Keratinocyte (primary cell): ENCODE measurements at regions not wholly inside any gene's neighbourhood (a gene's known extent, or its start where the extent isn't known, plus 50 kb on each side); places are given as distances from the start of the nearest gene placed in this dataset.

ENCODE experiments used
- DNase-seq: peaks from one replicate; pipeline ENCODE4 v3.0.0-alpha.2; 2011; ENCODE audit warnings: low read depth, missing footprints, low spot score
- FAIRE-seq: peaks from 2 replicates; lab custom pipeline; 2011; peaks lifted over from hg19 to GRCh38; lab: Jason Lieb, UNC
- H2AFZ ChIP-seq: 2 replicates; pipeline ENCODE4 v1.6.0; 2012; ENCODE audit warnings: low read length, control low read depth, inconsistent platforms; ENCODE audit not compliant: control insufficient read depth
- H3K27ac ChIP-seq: 2 replicates; pipeline ENCODE4 v1.5.1; 2011; ENCODE audit warnings: low read length; ENCODE audit not compliant: control insufficient read depth, insufficient read depth
- H3K27me3 ChIP-seq: 3 replicates; pipeline ENCODE4 v1.6.0; 2011; ENCODE audit warnings: low read length; ENCODE audit not compliant: control insufficient read depth, insufficient read depth; ENCODE audit errors: extremely low read depth
- H3K36me3 ChIP-seq, 2 experiments: 2 replicates in 1 of 2; 3 replicates in 1 of 2; pipeline ENCODE4 v1.5.1; 2011; ENCODE audit warnings: low read length in 2 of 2, mild to moderate bottlenecking in 1 of 2; ENCODE audit not compliant: control insufficient read depth in 2 of 2, insufficient read depth in 2 of 2; ENCODE audit errors: extremely low read depth in 1 of 2
- H3K4me1 ChIP-seq: 3 replicates; pipeline ENCODE4 v1.5.1; 2011; ENCODE audit warnings: low read length; ENCODE audit not compliant: control insufficient read depth, insufficient read depth; ENCODE audit errors: extremely low read depth
- H3K4me2 ChIP-seq: 3 replicates; pipeline ENCODE4 v1.6.0; 2011; ENCODE audit warnings: low read depth, low read length; ENCODE audit not compliant: control insufficient read depth, insufficient read depth; ENCODE audit errors: extremely low read depth
- H3K4me3 ChIP-seq, 3 experiments: fragments of 200-600 bp in 1 of 3; sonication (generic) in 1 of 3; 2 replicates in 2 of 3; 3 replicates in 1 of 3; pipeline ENCODE4 v1.5.1; 2011 to 2016; ENCODE audit warnings: low read length in 3 of 3, mild to moderate bottlenecking in 3 of 3, control low read depth in 2 of 3, inconsistent platforms in 1 of 3, low read depth in 1 of 3, mixed read lengths in 1 of 3, mixed run types in 1 of 3, moderate library complexity in 1 of 3; ENCODE audit not compliant: control insufficient read depth in 2 of 3, insufficient read depth in 2 of 3; ENCODE audit errors: extremely low read depth in 1 of 3
- H3K79me2 ChIP-seq: 2 replicates; pipeline ENCODE4 v1.6.0; 2012; ENCODE audit warnings: low read length; ENCODE audit not compliant: control insufficient read depth, insufficient read depth
- H3K9ac ChIP-seq: 3 replicates; pipeline ENCODE4 v1.6.0; 2011; ENCODE audit warnings: low read length; ENCODE audit not compliant: control insufficient read depth, insufficient read depth; ENCODE audit errors: extremely low read depth
- H3K9me1 ChIP-seq: 3 replicates; pipeline ENCODE4 v1.6.0; 2011; ENCODE audit warnings: low read length; ENCODE audit not compliant: control insufficient read depth, insufficient read depth; ENCODE audit errors: extremely low read depth
- H3K9me3 ChIP-seq: 2 replicates; pipeline ENCODE4 v1.5.1; 2012; ENCODE audit warnings: low read depth, low read length; ENCODE audit not compliant: control insufficient read depth
- H4K20me1 ChIP-seq: 3 replicates; pipeline ENCODE4 v1.6.0; 2011; ENCODE audit warnings: low read length; ENCODE audit not compliant: control insufficient read depth, insufficient read depth; ENCODE audit errors: extremely low read depth
- CTCF ChIP-seq, 3 experiments: IDR thresholded peaks in 1 of 3; conservative IDR thresholded peaks in 1 of 3; optimal IDR thresholded peaks in 1 of 3; 2 replicates in 2 of 3; 3 replicates in 1 of 3; pipeline versions ENCODE3 to v1.5.1; 2011; ENCODE audit warnings: low read length in 3 of 3, mild to moderate bottlenecking in 3 of 3, moderate library complexity in 2 of 3, control low read depth in 1 of 3, inconsistent platforms in 1 of 3; ENCODE audit not compliant: insufficient read depth in 2 of 3; ENCODE audit errors: extremely low read depth in 1 of 3
- EZH2 ChIP-seq: IDR thresholded peaks from one replicate; pipeline ENCODE4 v1.6.1; 2012; ENCODE audit warnings: inconsistent platforms, mild to moderate bottlenecking, low read length, moderate library complexity
- dilution Hi-C: fragments of 300-500 bp; cut with MboI; formaldehyde crosslinking; loops from one replicate; pipeline ENCODE4 v1.7.0; 2020; ENCODE audit warnings: low sequenced_read_pairs; ENCODE audit not compliant: extremely low pct_ligation_motif_present

DNA sequence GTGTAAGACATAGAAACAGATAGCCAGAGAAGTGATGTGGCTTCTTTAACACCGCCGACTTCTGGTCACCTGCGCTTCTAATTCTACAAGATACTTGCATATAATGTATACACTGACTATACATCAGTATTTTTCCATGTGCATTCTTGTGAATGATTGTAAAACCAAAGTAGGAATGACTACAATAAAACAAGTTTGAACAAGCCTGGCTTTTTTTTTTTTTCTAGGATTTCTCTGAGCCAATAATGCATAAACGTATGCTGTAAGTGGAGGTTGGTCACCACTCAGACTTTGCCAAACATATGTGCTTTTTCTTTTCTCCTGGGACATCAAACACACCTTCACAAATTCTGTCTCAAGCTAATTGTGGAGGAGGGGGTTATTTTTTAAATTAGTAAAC lies 237.8 kb upstream of the KIRREL3 start:
- no peaks in the 10 kb centered on the region for H3K36me3 ChIP-seq
- no peak overlapping the region for H3K4me2 ChIP-seq
- H4K20me1 ChIP-seq, result no peaks in the 10 kb centered on the region
- TF ChIP-seq CTCF (optimal IDR thresholded peaks at IDR 0.05 in 1 of 3, IDR thresholded peaks at IDR 0.05 in 1 of 3, conservative IDR thresholded peaks at IDR 0.05 in 1 of 3; ENCODE audit: extremely low read depth in 1 of 3, insufficient read depth in 2 of 3, low read length in 3 of 3) (no peak), EZH2 (no peak)
- FAIRE-seq (no peak), DNase-seq (no peak)
- H3K9me3 ChIP-seq, result no peaks in the 10 kb centered on the region
- H2AFZ ChIP-seq, result no peak overlapping the region
- H3K4me1 ChIP-seq, result peaks cover 9% of the 10 kb centered on the region
- dilution Hi-C loops, result no loop called here
- no peak overlapping the region for H3K4me3 ChIP-seq
- H3K27me3 ChIP-seq, result no peaks in the 10 kb centered on the region
- H3K27ac ChIP-seq, result no peak overlapping the region
- H3K9ac ChIP-seq, result no peak overlapping the region
- H3K9me1 ChIP-seq, result no peaks in the 10 kb centered on the region
- H3K79me2 ChIP-seq, result no peaks in the 10 kb centered on the region

- Histone ChIP-seq H3K36me3 (no peaks in the 10 kb centered on the region), H3K9ac (no peak overlapping the region), H2AFZ (no peak overlapping the region), H3K4me2 (no peak overlapping the region), H4K20me1 (no peaks in the 10 kb centered on the region), H3K27me3 (no peaks in the 10 kb centered on the region), H3K9me1 (no peaks in the 10 kb centered on the region), H3K4me3 (no peak overlapping the region), H3K79me2 (no peaks in the 10 kb centered on the region), H3K4me1 (peaks cover 9% of the 10 kb centered on the region), H3K27ac (no peak overlapping the region), H3K9me3 (no peaks in the 10 kb centered on the region)
- FAIRE-seq (no peak), DNase-seq (no peak)
- dilution Hi-C loops, result no loop called here
- no peak for TF ChIP-seq CTCF (optimal IDR thresholded peaks at IDR 0.05 in 1 of 3, IDR thresholded peaks at IDR 0.05 in 1 of 3, conservative IDR thresholded peaks at IDR 0.05 in 1 of 3; ENCODE audit: extremely low read depth in 1 of 3, insufficient read depth in 2 of 3, low read length in 3 of 3)
- no peak for TF ChIP-seq EZH2
These were observed 236.2 kb upstream of the KIRREL3 start for GRCh38 chr11:127236776-127237175.
